PC-3 (cell line): ENCODE measurements at regions not wholly inside any gene's neighbourhood (a gene's known extent, or its start where the extent isn't known, plus 50 kb on each side); places are given as distances from the start of the nearest gene placed in this dataset.

ENCODE experiments used
- CTCF ChIP-seq: fragments of 300-600 bp; sonication (generic); conservative IDR thresholded peaks from 2 replicates; pipeline ENCODE4 v1.5.1; 2017; ENCODE audit warnings: antibody characterized with exemption, low read depth, mild to moderate bottlenecking, low read length
- EZH2 ChIP-seq: fragments of 300-600 bp; sonication (generic); IDR thresholded peaks from one replicate; pipeline ENCODE4 v1.6.1; 2017; ENCODE audit warnings: antibody characterized with exemption, mild to moderate bottlenecking, low read length; ENCODE audit not compliant: unreplicated experiment
- EZH2phosphoT487 ChIP-seq: fragments of 300-600 bp; sonication (generic); IDR thresholded peaks from 2 replicates; pipeline ENCODE4 v1.6.1; 2018; ENCODE audit warnings: mild to moderate bottlenecking, antibody characterized with exemption, low read length, borderline replicate concordance

- TF ChIP-seq CTCF (no peak), EZH2phosphoT487 (no peak), EZH2 (no peak)
Measured at GRCh38 chr2:7711167-7711566, 794.0 kb downstream of the RNF144A start.
